ENCODE measurements at regions not wholly inside any gene's neighbourhood (a gene's known extent, or its start where the extent isn't known, plus 50 kb on each side); places are given as distances from the start of the nearest gene placed in this dataset.

GRCh38 chr7:67644151-67644550 lies 647.5 kb downstream of the TYW1 start:
- no peaks in the 10 kb centered on the region for H3K4me1 ChIP-seq (ENCODE audit: insufficient read depth, low read length)
- H3K4me3 ChIP-seq (ENCODE audit: insufficient read depth, low read depth, low read length), result no peak overlapping the region
- no peak overlapping the region for H3K9ac ChIP-seq (ENCODE audit: low read length)
- no peak overlapping the region for H3K4me2 ChIP-seq (ENCODE audit: low read length)
- TF ChIP-seq EZH2 (IDR thresholded peaks at IDR 0.05; ENCODE audit: insufficient read depth, low read length), result no peak
- TF ChIP-seq CTCF (IDR thresholded peaks at IDR 0.05; ENCODE audit: insufficient read depth, low read depth, low read length), result no peak
- no peaks in the 10 kb centered on the region for H3K27me3 ChIP-seq (ENCODE audit: insufficient read depth, low read length)
- Mint-ChIP-seq H3K27me3 (ENCODE audit: low read depth, unreplicated experiment) (no peaks in the 10 kb centered on the region), H3K36me3 (ENCODE audit: low read depth, unreplicated experiment) (no peaks in the 10 kb centered on the region), H3K27ac (ENCODE audit: unreplicated experiment) (no peak overlapping the region), H3K4me1 (ENCODE audit: low read depth, unreplicated experiment) (no peaks in the 10 kb centered on the region), H3K9me3 (ENCODE audit: unreplicated experiment) (peaks cover 12% of the 10 kb centered on the region), H3K4me3 (ENCODE audit: unreplicated experiment) (no peak overlapping the region)
- DNase-seq (ENCODE audit: low read depth), result no peak
- H3K79me2 ChIP-seq (ENCODE audit: insufficient read depth, low read length), result no peaks in the 10 kb centered on the region
- H3K27ac ChIP-seq (ENCODE audit: low read depth, low read length), result no peak overlapping the region
- H2AFZ ChIP-seq (ENCODE audit: low read depth, low read length), result no peak overlapping the region
- peaks cover 2% of the 10 kb centered on the region for H3K9me3 ChIP-seq (ENCODE audit: insufficient read depth, low read depth, low read length)
- H3K36me3 ChIP-seq (ENCODE audit: insufficient read depth, low read length), result no peaks in the 10 kb centered on the region
- FAIRE-seq, result no peak
- no peaks in the 10 kb centered on the region for H4K20me1 ChIP-seq (ENCODE audit: insufficient read depth, low read length)

- Mint-ChIP-seq H3K27me3 (ENCODE audit: low read depth, unreplicated experiment) (no peaks in the 10 kb centered on the region), H3K9me3 (ENCODE audit: unreplicated experiment) (peaks cover 6% of the 10 kb centered on the region), H3K27ac (ENCODE audit: unreplicated experiment) (no peak overlapping the region), H3K4me1 (ENCODE audit: low read depth, unreplicated experiment) (no peaks in the 10 kb centered on the region), H3K36me3 (ENCODE audit: low read depth, unreplicated experiment) (no peaks in the 10 kb centered on the region), H3K4me3 (ENCODE audit: unreplicated experiment) (no peak overlapping the region)
- DNase-seq (ENCODE audit: low read depth), result no peak
- H3K36me3 ChIP-seq (ENCODE audit: insufficient read depth, low read length), result no peaks in the 10 kb centered on the region
- peaks cover 8% of the 10 kb centered on the region for H3K9me3 ChIP-seq (ENCODE audit: insufficient read depth, low read depth, low read length)
- TF ChIP-seq CTCF (IDR thresholded peaks at IDR 0.05; ENCODE audit: insufficient read depth, low read depth, low read length) (no peak), EZH2 (IDR thresholded peaks at IDR 0.05; ENCODE audit: insufficient read depth, low read length) (no peak)
- H3K9ac ChIP-seq (ENCODE audit: low read length), result no peak overlapping the region
- H3K4me2 ChIP-seq (ENCODE audit: low read length), result no peak overlapping the region
- no peak overlapping the region for H3K27ac ChIP-seq (ENCODE audit: low read depth, low read length)
- H3K4me3 ChIP-seq (ENCODE audit: insufficient read depth, low read depth, low read length), result no peak overlapping the region
- H4K20me1 ChIP-seq (ENCODE audit: insufficient read depth, low read length), result no peaks in the 10 kb centered on the region
- H3K79me2 ChIP-seq (ENCODE audit: insufficient read depth, low read length), result no peaks in the 10 kb centered on the region
- H3K27me3 ChIP-seq (ENCODE audit: insufficient read depth, low read length), result no peaks in the 10 kb centered on the region
- H2AFZ ChIP-seq (ENCODE audit: low read depth, low read length), result no peak overlapping the region
- H3K4me1 ChIP-seq (ENCODE audit: insufficient read depth, low read length), result no peaks in the 10 kb centered on the region
- no peak for FAIRE-seq
Measured at GRCh38 chr7:67652937-67653336, 656.3 kb downstream of the TYW1 start.

GRCh38 chr7:67653856-67654454 lies 657.3 kb downstream of the TYW1 start:
- Histone ChIP-seq H3K9ac (ENCODE audit: low read length) (no peak overlapping the region), H3K27ac (ENCODE audit: low read depth, low read length) (no peak overlapping the region), H3K4me1 (ENCODE audit: insufficient read depth, low read length) (no peaks in the 10 kb centered on the region), H2AFZ (ENCODE audit: low read depth, low read length) (no peak overlapping the region), H3K36me3 (ENCODE audit: insufficient read depth, low read length) (no peaks in the 10 kb centered on the region), H3K4me3 (ENCODE audit: insufficient read depth, low read depth, low read length) (no peak overlapping the region), H4K20me1 (ENCODE audit: insufficient read depth, low read length) (no peaks in the 10 kb centered on the region), H3K27me3 (ENCODE audit: insufficient read depth, low read length) (no peaks in the 10 kb centered on the region), H3K9me3 (ENCODE audit: insufficient read depth, low read depth, low read length) (peaks cover 8% of the 10 kb centered on the region), H3K79me2 (ENCODE audit: insufficient read depth, low read length) (no peaks in the 10 kb centered on the region), H3K4me2 (ENCODE audit: low read length) (no peak overlapping the region)
- TF ChIP-seq EZH2 (IDR thresholded peaks at IDR 0.05; ENCODE audit: insufficient read depth, low read length) (no peak), CTCF (IDR thresholded peaks at IDR 0.05; ENCODE audit: insufficient read depth, low read depth, low read length) (no peak)
- Mint-ChIP-seq H3K27me3 (ENCODE audit: low read depth, unreplicated experiment) (no peaks in the 10 kb centered on the region), H3K9me3 (ENCODE audit: unreplicated experiment) (peaks cover 5% of the 10 kb centered on the region), H3K4me1 (ENCODE audit: low read depth, unreplicated experiment) (no peaks in the 10 kb centered on the region), H3K36me3 (ENCODE audit: low read depth, unreplicated experiment) (no peaks in the 10 kb centered on the region), H3K4me3 (ENCODE audit: unreplicated experiment) (no peak overlapping the region), H3K27ac (ENCODE audit: unreplicated experiment) (no peak overlapping the region)
- FAIRE-seq (no peak), DNase-seq (ENCODE audit: low read depth) (no peak)

Measured in astrocyte (in vitro differentiated cells and primary cell).